ELR (cell line): ENCODE measurements at regions not wholly inside any gene's neighbourhood (a gene's known extent, or its start where the extent isn't known, plus 50 kb on each side); places are given as distances from the start of the nearest gene placed in this dataset.
A peak's percentile ranks its signal among the peaks of the same experiment; 100 is the strongest.

ENCODE experiments used
- DNase-seq: peaks from one replicate; pipeline ENCODE4 v3.0.0-alpha.2; 2015; ENCODE audit warnings: low read depth

GRCh38 chr2:5915881-5916310 lies 223.7 kb downstream of the SOX11 start:
- DNase-seq: no peak

- DNase-seq: peak; percentile 0
Measured at GRCh38 chr2:5921081-5921642, 229.0 kb downstream of the SOX11 start.

- no peak for DNase-seq
Measured at GRCh38 chr2:5923957-5924945, 232.1 kb downstream of the SOX11 start.

- DNase-seq: no peak
Measured at GRCh38 chr2:5925604-5926003, 233.4 kb downstream of the SOX11 start.

GRCh38 chr2:5926871-5927512 lies 234.8 kb downstream of the SOX11 start:
- no peak for DNase-seq

- DNase-seq: no peak
Measured at GRCh38 chr2:5932556-5933469, 240.6 kb downstream of the SOX11 start.

- DNase-seq: no peak
Measured at GRCh38 chr2:5933669-5934068, 241.5 kb downstream of the SOX11 start.

- no peak for DNase-seq
Measured at GRCh38 chr2:5937321-5937720, 245.1 kb downstream of the SOX11 start.

GRCh38 chr2:5937851-5938565 lies 245.8 kb downstream of the SOX11 start:
- no peak for DNase-seq

- no peak for DNase-seq
Measured at GRCh38 chr2:5938566-5938896, 246.3 kb downstream of the SOX11 start.

- DNase-seq: no peak
Measured at GRCh38 chr2:5939553-5939952, 247.4 kb downstream of the SOX11 start.

GRCh38 chr2:5940596-5941535 lies 248.7 kb downstream of the SOX11 start:
- no peak for DNase-seq

- no peak for DNase-seq
Measured at GRCh38 chr2:5942204-5942603, 250.0 kb downstream of the SOX11 start.

GRCh38 chr2:5945742-5946141 lies 253.6 kb downstream of the SOX11 start:
- no peak for DNase-seq

GRCh38 chr2:5946225-5947115 lies 254.3 kb downstream of the SOX11 start:
- DNase-seq: no peak

- DNase-seq: no peak
Measured at GRCh38 chr2:5950736-5951135, 258.6 kb downstream of the SOX11 start.

- no peak for DNase-seq
Measured at GRCh38 chr2:5951471-5951870, 259.3 kb downstream of the SOX11 start.

GRCh38 chr2:5953525-5953924 lies 261.3 kb downstream of the SOX11 start:
- no peak for DNase-seq

- no peak for DNase-seq
Measured at GRCh38 chr2:5954509-5954908, 262.3 kb downstream of the SOX11 start.
